ENCODE measurements at regions not wholly inside any gene's neighbourhood (a gene's known extent, or its start where the extent isn't known, plus 50 kb on each side); places are given as distances from the start of the nearest gene placed in this dataset.

DNA sequence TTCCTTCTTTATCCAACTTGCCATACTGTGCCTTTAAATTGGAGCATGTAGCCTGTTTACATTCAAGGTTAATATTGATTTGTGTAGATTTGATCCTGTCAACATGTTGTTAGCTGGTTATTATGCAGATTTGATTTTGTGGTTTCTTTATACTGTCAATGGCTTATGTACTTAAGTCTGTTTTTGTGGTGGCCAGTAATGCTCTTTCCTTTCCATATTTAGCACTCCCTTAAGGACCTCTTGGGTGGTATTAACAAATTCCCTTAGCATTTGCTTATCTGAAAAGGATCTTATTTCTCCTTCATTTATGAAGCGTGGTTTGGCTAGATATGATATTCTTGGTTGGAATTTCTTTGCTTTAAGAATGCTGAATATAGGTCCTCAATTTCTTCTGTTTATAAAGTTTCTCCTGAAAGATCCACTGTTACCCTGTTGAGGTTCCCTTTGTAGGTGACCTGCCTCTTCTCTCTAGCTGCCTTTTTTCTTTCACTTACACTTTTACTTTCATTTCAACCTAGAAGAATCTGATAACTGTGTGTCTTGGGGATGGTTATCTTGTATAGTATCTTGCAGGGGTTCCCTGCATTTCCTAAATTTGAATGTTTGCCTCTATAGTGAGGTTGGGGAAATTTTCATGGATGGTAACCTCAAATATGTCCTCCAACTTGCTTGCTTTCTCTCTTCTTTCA is 86.9 kb upstream of the NEGR1 start:
- TF ChIP-seq, protein P1, sequence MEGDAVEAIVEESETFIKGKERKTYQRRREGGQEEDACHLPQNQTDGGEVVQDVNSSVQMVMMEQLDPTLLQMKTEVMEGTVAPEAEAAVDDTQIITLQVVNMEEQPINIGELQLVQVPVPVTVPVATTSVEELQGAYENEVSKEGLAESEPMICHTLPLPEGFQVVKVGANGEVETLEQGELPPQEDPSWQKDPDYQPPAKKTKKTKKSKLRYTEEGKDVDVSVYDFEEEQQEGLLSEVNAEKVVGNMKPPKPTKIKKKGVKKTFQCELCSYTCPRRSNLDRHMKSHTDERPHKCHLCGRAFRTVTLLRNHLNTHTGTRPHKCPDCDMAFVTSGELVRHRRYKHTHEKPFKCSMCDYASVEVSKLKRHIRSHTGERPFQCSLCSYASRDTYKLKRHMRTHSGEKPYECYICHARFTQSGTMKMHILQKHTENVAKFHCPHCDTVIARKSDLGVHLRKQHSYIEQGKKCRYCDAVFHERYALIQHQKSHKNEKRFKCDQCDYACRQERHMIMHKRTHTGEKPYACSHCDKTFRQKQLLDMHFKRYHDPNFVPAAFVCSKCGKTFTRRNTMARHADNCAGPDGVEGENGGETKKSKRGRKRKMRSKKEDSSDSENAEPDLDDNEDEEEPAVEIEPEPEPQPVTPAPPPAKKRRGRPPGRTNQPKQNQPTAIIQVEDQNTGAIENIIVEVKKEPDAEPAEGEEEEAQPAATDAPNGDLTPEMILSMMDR (IDR thresholded peaks at IDR 0.05; ENCODE audit: low read length) = no peak
- no peak for TF ChIP-seq EZH2 (IDR thresholded peaks at IDR 0.05; ENCODE audit: borderline replicate concordance, low read length)

All from OCI-LY1 (cell line).